ENCODE measurements at regions not wholly inside any gene's neighbourhood (a gene's known extent, or its start where the extent isn't known, plus 50 kb on each side); places are given as distances from the start of the nearest gene placed in this dataset.

DNA sequence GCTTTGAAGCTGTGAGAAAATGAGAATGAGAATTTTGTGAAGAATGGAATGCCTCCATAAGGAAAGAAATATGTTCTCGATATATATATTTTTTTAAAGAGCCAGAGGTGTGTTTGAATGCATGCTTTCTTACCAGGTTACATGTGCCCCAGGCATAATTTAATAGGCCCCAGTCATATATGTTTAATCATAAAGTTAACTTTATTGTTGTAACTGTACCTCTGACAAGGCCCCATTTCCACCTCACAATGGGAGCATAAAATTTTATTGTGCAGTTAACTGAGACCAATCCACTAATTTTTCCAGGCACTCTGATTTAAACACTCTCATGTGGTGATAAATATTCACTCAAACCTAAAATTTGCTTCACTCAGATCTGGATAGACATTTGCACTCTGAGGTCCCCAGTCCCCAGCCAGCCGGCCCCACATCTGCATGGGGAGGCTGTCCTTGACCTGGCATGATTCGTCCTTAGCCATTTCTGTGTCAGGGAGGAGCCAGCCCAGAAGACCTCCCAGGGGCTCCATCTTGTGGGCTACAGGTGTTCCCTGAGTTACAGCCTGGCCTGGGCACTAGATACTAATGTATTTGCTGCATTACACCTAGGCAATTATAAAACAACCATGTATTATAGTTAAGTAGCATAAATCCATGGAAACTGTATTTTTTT, 245.8 kb downstream of the MTRR start (continued):
- TF ChIP-seq, protein P1, sequence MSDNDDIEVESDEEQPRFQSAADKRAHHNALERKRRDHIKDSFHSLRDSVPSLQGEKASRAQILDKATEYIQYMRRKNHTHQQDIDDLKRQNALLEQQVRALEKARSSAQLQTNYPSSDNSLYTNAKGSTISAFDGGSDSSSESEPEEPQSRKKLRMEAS (IDR thresholded peaks at IDR 0.05): no peak
- TF ChIP-seq POLR2A (IDR thresholded peaks at IDR 0.05; ENCODE audit: borderline replicate concordance, extremely low read depth, insufficient read depth, insufficient read length): no peak
- TF ChIP-seq, protein P2, sequence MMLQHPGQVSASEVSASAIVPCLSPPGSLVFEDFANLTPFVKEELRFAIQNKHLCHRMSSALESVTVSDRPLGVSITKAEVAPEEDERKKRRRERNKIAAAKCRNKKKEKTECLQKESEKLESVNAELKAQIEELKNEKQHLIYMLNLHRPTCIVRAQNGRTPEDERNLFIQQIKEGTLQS (IDR thresholded peaks at IDR 0.05): no peak
- TF ChIP-seq ELF1 (IDR thresholded peaks at IDR 0.05; ENCODE audit: borderline replicate concordance, low read depth): no peak
- no peak for TF ChIP-seq SP1 (IDR thresholded peaks at IDR 0.05; ENCODE audit: low read depth)
- no peak for TF ChIP-seq EGR1 (IDR thresholded peaks at IDR 0.05; ENCODE audit: low read depth)
- no peak for TF ChIP-seq CEBPB (IDR thresholded peaks at IDR 0.05; ENCODE audit: low read depth)
- TF ChIP-seq EZH2 (IDR thresholded peaks at IDR 0.05): no peak
- no peak for TF ChIP-seq TCF7L2 (IDR thresholded peaks at IDR 0.05; ENCODE audit: borderline replicate concordance, extremely low read depth, insufficient read depth, insufficient read length)

DNA sequence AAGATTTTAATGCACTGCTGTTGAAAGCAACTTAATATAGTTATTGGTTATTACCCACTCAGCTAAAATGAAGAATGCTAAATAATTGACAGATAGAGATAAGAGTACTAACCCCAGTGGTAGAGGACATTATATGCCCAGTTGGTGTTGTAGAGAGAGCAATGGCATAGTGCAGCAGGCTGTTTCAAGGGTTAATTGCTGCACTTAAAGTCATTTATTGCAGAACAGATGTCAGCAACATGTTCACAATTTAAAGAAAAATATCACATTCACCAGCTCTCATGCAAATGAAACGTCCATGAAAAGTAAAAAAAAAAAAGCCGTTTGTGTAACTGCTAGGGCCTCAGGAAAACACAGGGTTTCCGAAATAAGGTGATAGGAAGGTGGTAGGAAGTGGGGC, 254.6 kb downstream of the MTRR start:
- no peaks in the 10 kb centered on the region for H3K79me2 ChIP-seq (ENCODE audit: insufficient read depth, low read length)
- ChIA-PET POLR2A (no interaction called here), RAD21 (ENCODE audit: low non-redundant PET in 1 of 2, low total read pairs in 2 of 2, uncharacterized antibody in 2 of 2, unreplicated experiment in 2 of 2) (no interaction called here), CTCF (no interaction called here)
- H2AFZ ChIP-seq (ENCODE audit: low read depth, low read length, poor library complexity, severe bottlenecking): no peak overlapping the region
- H3K27me3 ChIP-seq (ENCODE audit: insufficient read depth, low read length): no peaks in the 10 kb centered on the region
- no peak for DNase-seq (ENCODE audit: low read depth, low spot score)
- no peak overlapping the region for H3K4me2 ChIP-seq (ENCODE audit: low read length)
- H3K4me3 ChIP-seq (replicated peaks in 1 of 2; ENCODE audit: low read depth in 1 of 2, low read length in 2 of 2): no peak overlapping the region
- H3K27ac ChIP-seq (ENCODE audit: low read depth, low read length): no peak overlapping the region
- ATAC-seq: no peak
- BruUV-seq (replicated peaks): no TSS peak
- no peaks in the 10 kb centered on the region for H3K4me1 ChIP-seq (ENCODE audit: control insufficient read depth in 1 of 2, insufficient read depth in 2 of 2, low read length in 2 of 2)
- H3K9me3 ChIP-seq (ENCODE audit: control insufficient read depth in 1 of 2, insufficient read depth in 1 of 2, low read depth in 1 of 2, low read length in 2 of 2): peaks cover 7 to 15% of the 10 kb centered on the region in 2 experiments; a peak in 2 of 4 replicates
- no peaks in the 10 kb centered on the region for H3K36me3 ChIP-seq (ENCODE audit: control insufficient read depth in 1 of 2, insufficient read depth in 2 of 2, low read length in 2 of 2)
- H3K9ac ChIP-seq (ENCODE audit: low read length): no peak overlapping the region
- no peaks in the 10 kb centered on the region for H3K9me2 ChIP-seq (ENCODE audit: insufficient read depth)
- no peaks in the 10 kb centered on the region for H4K20me1 ChIP-seq (ENCODE audit: insufficient read depth)
- intact Hi-C loops (cut with micrococcal nuclease): no loop called here
- TF ChIP-seq, protein P2 (IDR thresholded peaks at IDR 0.05): no peak
- TF ChIP-seq POLR2AphosphoS5 (IDR thresholded peaks at IDR 0.05; ENCODE audit: low read depth, low read length): no peak
- no peak for TF ChIP-seq CEBPB (IDR thresholded peaks at IDR 0.05; ENCODE audit: low read depth)
- TF ChIP-seq, protein P3, sequence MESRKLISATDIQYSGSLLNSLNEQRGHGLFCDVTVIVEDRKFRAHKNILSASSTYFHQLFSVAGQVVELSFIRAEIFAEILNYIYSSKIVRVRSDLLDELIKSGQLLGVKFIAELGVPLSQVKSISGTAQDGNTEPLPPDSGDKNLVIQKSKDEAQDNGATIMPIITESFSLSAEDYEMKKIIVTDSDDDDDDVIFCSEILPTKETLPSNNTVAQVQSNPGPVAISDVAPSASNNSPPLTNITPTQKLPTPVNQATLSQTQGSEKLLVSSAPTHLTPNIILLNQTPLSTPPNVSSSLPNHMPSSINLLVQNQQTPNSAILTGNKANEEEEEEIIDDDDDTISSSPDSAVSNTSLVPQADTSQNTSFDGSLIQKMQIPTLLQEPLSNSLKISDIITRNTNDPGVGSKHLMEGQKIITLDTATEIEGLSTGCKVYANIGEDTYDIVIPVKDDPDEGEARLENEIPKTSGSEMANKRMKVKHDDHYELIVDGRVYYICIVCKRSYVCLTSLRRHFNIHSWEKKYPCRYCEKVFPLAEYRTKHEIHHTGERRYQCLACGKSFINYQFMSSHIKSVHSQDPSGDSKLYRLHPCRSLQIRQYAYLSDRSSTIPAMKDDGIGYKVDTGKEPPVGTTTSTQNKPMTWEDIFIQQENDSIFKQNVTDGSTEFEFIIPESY (IDR thresholded peaks at IDR 0.05; ENCODE audit: extremely low read depth, insufficient replicate concordance, low read length): no peak
- no peak for TF ChIP-seq TCF7L2 (IDR thresholded peaks at IDR 0.05; ENCODE audit: borderline replicate concordance, extremely low read depth, insufficient read depth, insufficient read length)
- TF ChIP-seq ZNF274 (IDR thresholded peaks at IDR 0.05; ENCODE audit: low read depth, low read length): no peak
- no peak for TF ChIP-seq SRF (IDR thresholded peaks at IDR 0.05; ENCODE audit: low read depth)
- TF ChIP-seq RAD21 (IDR thresholded peaks at IDR 0.05; ENCODE audit: low read depth): no peak
- no peak for TF ChIP-seq JUND (IDR thresholded peaks at IDR 0.05)
- TF ChIP-seq EZH2phosphoT487 (IDR thresholded peaks at IDR 0.05; ENCODE audit: borderline replicate concordance): no peak
- no peak for TF ChIP-seq ZFX (IDR thresholded peaks at IDR 0.05)
- no peak for TF ChIP-seq ELF1 (IDR thresholded peaks at IDR 0.05; ENCODE audit: borderline replicate concordance, low read depth)
- TF ChIP-seq, protein P4, sequence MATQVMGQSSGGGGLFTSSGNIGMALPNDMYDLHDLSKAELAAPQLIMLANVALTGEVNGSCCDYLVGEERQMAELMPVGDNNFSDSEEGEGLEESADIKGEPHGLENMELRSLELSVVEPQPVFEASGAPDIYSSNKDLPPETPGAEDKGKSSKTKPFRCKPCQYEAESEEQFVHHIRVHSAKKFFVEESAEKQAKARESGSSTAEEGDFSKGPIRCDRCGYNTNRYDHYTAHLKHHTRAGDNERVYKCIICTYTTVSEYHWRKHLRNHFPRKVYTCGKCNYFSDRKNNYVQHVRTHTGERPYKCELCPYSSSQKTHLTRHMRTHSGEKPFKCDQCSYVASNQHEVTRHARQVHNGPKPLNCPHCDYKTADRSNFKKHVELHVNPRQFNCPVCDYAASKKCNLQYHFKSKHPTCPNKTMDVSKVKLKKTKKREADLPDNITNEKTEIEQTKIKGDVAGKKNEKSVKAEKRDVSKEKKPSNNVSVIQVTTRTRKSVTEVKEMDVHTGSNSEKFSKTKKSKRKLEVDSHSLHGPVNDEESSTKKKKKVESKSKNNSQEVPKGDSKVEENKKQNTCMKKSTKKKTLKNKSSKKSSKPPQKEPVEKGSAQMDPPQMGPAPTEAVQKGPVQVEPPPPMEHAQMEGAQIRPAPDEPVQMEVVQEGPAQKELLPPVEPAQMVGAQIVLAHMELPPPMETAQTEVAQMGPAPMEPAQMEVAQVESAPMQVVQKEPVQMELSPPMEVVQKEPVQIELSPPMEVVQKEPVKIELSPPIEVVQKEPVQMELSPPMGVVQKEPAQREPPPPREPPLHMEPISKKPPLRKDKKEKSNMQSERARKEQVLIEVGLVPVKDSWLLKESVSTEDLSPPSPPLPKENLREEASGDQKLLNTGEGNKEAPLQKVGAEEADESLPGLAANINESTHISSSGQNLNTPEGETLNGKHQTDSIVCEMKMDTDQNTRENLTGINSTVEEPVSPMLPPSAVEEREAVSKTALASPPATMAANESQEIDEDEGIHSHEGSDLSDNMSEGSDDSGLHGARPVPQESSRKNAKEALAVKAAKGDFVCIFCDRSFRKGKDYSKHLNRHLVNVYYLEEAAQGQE (IDR thresholded peaks at IDR 0.05; ENCODE audit: low read depth): no peak
- TF ChIP-seq, protein P1 (IDR thresholded peaks at IDR 0.05): no peak
- no peak for TF ChIP-seq POLR2A (IDR thresholded peaks at IDR 0.05; ENCODE audit: borderline replicate concordance, extremely low read depth, insufficient read depth, insufficient read length)
- TF ChIP-seq SIN3A (IDR thresholded peaks at IDR 0.05; ENCODE audit: low read depth): no peak
